NCI-H1105 (cell line): ENCODE measurements at regions not wholly inside any gene's neighbourhood (a gene's known extent, or its start where the extent isn't known, plus 50 kb on each side); places are given as distances from the start of the nearest gene placed in this dataset.

Source experiments
- DNase-seq: peaks from one replicate; lab custom pipeline; 2025; lab: John Stamatoyannopoulos, UW

DNA sequence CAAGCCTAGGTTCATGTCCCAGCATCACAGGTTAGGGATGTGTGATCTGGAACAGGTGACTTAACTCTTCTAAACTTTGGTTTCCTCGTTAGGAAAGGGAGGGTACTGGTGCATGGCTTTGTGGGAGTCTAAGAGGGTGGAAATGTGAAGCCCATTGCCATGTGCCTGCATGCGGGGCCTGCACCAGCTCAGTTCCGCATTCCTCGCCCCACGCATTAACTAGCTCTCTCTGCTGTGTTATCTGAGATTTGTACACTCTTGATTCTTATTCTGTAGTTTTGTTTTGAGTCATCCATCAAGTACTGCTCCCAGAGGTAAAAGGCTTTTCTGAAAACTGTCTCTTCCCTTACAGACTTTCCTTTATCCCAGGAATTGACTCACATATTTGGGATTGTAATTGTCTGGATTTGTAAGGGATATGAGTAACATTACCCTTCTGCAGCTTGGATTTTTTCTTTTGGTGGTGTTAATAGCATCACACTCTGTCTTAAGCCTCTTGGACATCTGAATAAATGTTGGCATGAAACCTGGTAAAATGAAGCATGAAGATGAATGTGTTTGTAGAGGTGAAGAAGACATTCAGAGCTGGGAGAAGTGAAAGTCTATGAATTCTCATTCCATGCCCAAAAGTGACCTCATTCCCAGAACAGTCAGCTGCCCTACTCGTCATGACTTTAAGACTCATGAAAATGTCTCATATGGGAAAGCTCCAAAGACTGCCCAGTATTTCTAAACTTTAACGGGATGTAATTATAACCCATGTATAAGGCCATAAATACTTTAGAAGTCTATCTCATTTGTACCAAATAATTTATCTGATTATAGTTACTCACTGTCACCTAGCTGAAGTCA lies 357.3 kb downstream of the FOXA2 start:
- DNase-seq: no peak

- DNase-seq: no peak
Observed at GRCh38 chr20:22223236-22223635, 361.1 kb downstream of the FOXA2 start.

- DNase-seq: no peak
Observed at GRCh38 chr20:22217712-22218352, 366.5 kb downstream of the FOXA2 start.

GRCh38 chr20:22216984-22217383 lies 367.4 kb downstream of the FOXA2 start:
- DNase-seq: no peak

DNA sequence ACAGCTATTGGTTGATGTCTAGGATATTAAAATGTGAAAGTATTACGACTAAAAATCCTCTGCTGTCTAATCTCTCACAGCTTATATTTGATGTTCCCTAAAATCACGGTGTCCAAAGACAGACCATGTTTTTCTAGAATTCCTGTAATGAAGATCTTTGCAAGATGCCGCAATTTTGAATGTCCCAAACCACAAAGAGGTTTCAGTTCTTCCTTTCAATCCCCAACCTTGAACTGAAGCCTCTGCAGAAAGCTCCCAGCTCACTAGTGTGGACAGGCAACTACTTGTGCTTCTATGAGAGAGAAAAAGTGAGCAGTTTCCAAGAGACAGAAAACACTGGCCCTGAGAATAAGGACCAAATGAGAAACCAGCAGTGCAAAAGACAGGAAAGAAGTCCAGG lies 370.1 kb downstream of the FOXA2 start:
- DNase-seq: no peak

DNA sequence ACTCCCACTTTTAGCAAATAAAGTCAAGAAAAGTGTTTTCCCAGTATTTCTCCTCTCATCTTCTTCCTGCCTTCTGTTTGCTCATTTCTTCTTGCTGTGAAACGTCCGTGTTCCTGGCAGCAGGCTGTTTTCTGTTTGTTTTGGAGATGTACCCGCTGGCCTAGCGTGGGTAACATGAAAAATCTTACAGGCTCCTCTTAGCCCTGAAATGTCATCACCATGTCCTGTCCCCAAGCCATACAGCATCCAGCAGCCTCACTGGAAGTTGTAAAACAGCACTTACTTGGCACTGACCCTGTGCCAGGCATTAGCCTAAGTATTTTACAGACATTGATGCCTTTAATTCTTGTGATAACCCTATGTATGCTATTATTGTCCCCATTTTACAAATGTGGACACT lies 371.1 kb downstream of the FOXA2 start:
- no peak for DNase-seq

DNA sequence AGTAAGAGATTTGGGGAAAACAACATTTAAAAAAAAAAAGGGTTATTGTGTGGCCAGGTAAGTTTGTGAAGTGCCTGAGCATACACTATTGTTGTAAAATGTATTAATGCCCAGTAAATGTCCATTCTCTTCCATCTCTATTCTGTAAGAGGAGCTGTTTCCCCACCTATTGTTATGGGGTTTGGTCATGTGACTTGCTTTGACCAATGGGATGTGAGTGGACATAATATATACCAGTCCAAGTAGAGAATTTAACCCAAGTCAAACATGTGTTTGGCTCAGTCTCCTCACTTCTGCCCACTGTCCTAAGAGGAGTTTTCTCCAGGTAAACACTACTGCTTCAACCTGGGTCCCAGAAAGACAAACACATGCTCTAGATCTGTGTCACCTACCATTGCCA lies 377.1 kb downstream of the FOXA2 start:
- DNase-seq: no peak

GRCh38 chr20:22204801-22205200 lies 379.6 kb downstream of the FOXA2 start:
- no peak for DNase-seq

- no peak for DNase-seq
Observed at GRCh38 chr20:22182148-22182547, 402.2 kb downstream of the FOXA2 start.

GRCh38 chr20:22180244-22180643 lies 404.1 kb downstream of the FOXA2 start:
- no peak for DNase-seq

DNA sequence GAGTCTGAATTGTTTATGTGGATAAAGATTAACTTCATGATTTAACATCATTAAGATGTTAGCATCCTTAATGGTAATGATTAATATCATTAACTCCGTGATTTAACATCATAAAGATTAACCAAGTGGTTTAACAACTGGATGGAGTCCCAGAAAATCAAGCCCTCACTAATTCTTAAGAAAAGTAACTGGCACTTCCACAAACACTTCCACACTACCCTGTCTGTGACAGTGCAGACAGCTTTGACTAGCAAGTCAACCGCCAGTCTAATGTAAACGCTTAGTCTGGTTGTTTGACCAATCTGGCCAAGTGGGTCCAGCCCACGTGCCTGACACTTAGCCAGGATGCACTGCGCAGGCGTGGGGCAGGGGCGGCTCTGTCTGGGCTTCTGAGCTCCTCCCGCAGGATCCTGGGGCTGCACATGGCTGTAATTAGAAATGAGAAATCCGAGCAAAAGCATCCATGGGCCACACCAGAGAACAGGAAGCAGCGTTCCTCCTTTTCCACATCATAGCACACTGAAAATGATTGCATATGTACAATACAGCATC lies 424.2 kb downstream of the FOXA2 start:
- no peak for DNase-seq

DNA sequence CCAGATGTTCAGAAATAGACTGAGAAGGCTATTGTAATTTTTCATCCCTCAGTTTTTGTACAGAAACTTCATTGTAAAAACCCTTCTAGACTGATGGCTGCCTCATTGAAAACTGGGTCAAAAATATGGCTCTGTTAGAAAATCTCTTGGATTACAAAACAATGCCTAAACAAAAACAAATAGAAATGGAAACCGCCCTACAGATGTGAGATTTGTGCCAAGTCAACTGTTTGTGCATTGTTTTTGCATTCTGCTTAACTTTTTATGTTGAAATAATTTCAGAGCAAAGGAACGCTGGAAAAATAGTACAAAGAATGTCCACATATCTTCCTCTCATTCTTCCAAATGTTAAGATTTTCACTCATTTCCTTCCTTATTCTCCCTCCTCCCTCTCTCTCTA lies 425.1 kb downstream of the FOXA2 start:
- DNase-seq: no peak

DNA sequence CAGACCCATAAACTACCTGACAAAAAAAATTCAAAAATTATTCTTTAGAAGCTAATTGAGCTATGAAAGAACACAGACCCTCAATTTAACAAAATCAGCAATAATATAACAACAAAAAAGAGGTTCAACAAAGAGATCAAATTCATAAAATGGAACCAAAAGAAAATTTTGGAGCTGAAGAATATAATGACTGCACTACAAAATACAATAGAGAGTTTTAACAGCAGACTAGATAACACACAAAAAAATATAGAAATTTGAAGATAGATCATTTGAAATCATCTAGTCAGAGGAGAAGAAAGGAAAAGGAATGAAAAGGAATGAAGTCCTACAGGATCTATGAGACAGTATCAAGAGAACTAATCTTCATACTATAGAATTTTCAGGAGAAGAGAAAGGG lies 422.1 kb downstream of the PAX1 start:
- DNase-seq: no peak

- DNase-seq: peak; percentile 51
Observed at GRCh38 chr20:22106308-22106938, 401.0 kb downstream of the PAX1 start.

GRCh38 chr20:22101606-22102005 lies 396.1 kb downstream of the PAX1 start:
- DNase-seq: no peak

DNA sequence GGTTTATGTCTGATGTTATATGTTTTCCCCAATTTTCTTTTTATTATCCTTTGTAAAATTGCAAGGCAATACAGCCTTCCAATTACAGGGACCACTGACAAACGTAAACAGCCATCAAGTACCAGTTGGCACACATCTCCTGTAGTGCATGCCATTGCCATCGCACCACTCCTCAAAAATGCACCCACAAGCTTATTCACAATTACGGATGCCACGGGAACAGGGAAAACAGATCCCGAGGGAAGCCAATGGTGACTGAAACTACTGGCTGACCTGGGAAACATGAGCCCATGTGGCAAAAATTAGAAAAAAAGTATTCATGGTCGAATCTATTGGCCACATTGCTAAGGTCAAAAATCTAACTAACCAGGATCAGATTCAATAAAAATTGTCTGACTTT lies 395.2 kb downstream of the PAX1 start:
- no peak for DNase-seq

DNA sequence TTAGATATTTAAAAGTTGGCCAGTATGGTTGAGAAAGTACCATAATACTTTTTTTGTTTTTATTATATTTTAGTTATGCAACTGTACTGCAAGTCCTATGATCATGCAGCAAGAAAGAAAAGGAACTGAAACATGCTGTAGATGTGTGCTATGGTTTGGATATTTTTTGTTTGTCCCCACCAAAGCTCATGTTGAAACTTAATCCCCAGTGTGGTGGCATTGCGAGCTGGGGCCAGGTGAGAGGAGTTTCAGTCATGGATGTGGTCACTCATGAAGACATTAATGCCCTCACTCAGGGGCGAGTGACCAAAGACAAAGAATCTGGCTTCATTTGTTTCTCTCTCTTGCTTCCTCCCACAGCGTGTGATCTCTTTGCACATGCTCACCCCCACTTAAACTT lies 393.9 kb downstream of the PAX1 start:
- DNase-seq: no peak

- no peak for DNase-seq
Observed at GRCh38 chr20:22098511-22098910, 393.0 kb downstream of the PAX1 start.

DNA sequence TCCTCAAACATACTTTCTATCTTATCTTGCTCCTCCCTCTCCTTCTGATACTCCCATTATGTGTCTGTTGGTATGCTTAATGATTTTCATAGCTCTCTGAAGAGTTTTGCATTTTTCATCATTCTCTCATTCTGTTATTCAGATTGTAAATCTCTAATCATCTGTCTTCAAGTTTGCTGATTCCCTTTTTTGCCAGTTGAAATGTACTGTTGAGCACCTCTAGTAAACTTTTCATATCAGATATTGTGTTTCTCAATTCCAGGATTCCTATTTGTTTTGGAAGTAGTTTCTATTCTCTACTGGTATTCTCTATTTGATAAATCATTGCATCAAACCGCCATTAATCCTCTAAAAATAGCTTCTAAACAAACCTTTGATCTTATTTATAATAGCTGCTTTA lies 387.7 kb downstream of the PAX1 start:
- no peak for DNase-seq

DNA sequence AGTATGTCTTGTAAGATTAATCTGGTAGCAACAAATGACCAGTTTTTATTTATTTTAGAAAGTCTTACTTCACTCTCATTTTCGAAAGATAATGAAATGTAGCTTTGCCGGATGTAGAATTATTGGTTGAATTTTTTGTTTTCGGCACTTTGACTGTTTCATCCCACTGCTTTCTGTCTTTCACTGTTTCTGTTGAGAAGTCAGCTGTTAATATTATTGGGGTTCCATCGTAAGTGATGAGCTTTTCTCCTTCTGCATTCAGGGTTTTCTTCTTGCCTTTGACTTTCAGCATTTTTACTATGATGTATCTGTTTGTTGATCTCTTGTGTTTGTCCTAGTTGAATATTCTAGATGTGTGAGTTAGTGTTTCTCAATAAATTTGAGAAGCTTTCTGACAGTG lies 383.4 kb downstream of the PAX1 start:
- no peak for DNase-seq

DNA sequence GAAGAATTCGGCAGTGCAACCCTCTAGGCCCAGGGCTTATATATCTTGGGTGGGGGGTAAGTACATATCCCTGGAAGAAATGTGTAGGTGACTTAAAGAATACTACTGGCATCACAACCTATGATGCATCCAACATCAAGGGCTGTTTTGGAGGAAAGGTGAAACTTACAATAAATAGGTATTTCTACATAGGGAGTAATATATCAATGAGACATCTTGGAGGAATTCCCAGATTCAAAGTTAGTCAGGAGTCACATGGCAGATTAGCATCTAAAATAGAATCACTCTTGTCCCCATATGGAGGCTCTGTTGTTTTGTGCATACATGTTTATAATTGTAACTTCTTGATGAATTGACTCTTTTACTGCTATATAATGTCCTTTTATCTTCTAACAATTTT lies 375.5 kb downstream of the PAX1 start:
- no peak for DNase-seq

DNA sequence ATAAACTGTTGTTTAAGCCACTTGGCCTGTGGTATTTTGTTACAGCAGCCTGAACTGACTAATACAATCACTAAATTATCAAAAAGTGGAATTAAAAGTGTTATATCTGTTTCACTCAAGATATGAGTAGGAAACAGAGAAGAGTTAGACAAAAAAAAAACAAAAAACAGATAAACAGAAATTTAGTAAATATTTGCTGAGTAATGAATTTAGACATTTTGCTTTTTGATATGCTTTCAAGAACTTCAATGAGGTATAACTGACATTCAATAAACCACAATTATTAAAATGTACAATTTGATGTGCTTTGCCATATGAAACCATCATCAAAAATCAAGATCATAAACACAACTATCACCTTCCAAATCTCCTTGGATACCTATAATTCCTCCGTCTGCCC lies 369.2 kb downstream of the PAX1 start:
- no peak for DNase-seq

DNA sequence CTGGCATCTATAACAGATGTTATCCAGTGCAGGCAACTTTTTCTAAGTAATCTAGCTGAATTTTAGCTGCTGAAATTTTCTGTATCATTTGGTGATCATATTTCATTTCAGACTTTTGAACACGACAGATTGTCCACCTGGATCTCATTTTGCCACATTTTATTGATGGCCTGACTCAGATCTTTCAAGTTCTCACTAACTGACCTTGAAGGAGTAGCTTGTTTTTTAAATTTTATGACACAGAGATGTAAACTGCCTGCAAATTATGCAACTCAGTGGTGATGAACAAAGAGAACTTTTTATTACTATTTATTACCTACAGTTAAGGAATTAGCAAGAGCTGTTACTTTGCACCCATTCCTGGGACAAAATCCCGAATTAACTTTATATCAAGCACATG lies 366.4 kb downstream of the PAX1 start:
- no peak for DNase-seq
